COLO668 (cell line): ENCODE measurements at regions not wholly inside any gene's neighbourhood (a gene's known extent, or its start where the extent isn't known, plus 50 kb on each side); places are given as distances from the start of the nearest gene placed in this dataset.
"Not testable (repeated sequence)": the region's sequence is repeated elsewhere in the genome, so short reads cannot be mapped to it uniquely, and the experiment has no call there.

Experiments used
- DNase-seq: peaks from one replicate; lab custom pipeline; 2025; ENCODE audit not compliant: unreplicated experiment; lab: John Stamatoyannopoulos, UW

DNA sequence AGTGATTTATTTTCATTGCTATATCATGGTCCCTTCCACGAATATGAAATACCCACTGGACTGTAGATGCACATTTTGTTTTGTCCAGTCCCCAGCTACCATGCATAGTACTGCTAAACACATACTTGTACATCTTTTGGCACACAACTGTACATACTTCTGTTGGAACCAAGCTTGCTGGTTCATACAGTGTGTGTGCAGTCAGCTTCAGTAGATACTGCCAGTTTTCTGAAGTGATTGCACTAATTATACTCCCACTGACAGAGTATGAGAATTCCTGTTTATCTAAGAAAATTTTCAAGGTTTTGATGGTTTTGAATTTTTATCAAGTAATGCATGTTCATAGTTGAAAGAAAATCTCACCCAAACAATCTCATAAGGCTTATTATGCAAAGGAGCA lies 100.7 kb upstream of the LMCD1 start:
- DNase-seq = no peak

DNA sequence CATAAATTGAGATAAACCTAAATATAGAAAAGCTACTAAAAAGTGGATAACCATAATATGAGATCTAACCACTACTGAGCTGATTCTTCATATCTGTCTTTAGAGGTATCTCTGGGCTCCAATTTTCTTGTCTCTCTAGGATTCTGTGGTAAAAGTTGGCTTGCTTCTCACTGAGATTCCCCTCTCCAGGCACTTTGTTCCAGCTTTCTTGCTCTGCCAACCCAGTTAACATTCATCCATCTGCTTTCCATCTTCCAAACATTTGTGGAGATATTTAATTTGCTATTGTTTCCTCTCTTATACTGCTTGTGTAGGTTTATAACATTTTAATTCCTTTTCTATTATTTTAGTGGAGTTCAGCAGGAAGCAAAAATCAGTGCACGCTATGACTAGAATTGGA lies 97.6 kb upstream of the LMCD1 start:
- DNase-seq = no peak

DNA sequence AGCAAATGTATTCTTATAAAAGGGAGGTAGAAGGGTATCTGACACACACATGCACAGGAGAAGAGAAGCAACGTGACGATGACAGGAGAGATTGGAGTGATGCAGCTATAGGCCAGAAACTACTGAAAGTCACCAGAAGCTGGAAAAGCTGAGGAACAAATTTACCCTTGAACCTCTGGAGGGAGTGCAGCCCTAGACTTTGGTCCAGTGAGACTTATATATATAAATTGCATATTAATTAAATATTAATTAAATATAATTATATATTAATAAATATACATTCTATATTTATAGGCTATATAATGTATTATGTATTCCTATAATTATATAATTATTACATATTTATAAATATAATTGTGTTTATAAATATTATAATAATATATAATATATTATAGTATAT lies 96.5 kb upstream of the LMCD1 start:
- DNase-seq = no peak

DNA sequence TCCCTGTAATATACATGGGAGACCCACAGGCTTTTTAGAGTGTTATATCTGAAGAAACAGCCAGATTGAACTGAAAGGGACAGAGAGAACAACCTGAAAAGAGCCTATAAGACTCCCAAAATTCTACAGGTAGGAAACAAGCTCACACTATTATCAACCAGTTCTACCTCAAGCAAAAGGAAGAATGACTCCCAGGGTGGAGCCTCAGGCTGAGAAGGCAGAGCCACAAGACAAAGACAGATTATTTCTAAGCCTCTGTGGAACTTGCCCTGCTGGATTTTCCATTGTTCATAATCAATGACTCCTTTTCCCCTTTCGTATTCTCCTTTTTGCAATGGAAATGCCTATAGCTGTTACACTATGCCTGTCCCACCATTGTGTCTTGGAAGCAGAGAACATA lies 95.1 kb upstream of the LMCD1 start:
- DNase-seq = no peak

DNA sequence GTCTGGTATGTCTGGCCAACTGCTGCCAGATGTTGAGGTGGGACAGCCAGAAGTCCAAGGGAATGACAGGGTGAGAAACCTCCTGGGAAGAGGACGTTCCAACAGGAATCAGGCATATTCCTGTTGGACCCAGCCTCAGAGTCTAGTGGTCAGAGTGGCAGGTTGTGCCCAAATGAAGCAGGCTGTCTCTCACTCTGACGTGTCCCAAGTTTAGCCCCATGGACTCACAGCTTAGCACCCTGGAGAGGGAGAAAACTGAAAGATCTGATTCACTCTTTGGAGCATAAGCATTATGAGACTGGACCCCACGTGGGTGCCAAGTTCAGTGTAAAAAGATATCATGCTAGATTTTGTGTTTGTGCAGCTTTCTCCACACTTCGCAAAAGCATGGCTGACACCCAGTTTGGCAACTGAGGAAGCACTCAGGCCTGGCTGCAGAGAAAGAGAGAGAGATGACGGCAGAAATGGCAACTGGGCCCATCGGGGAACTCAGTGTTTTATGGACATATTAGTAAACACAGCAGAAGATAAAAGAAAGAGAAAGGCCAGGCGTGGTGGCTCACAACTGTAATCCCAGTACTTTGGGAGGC lies 88.2 kb upstream of the LMCD1 start:
- no peak for DNase-seq

DNA sequence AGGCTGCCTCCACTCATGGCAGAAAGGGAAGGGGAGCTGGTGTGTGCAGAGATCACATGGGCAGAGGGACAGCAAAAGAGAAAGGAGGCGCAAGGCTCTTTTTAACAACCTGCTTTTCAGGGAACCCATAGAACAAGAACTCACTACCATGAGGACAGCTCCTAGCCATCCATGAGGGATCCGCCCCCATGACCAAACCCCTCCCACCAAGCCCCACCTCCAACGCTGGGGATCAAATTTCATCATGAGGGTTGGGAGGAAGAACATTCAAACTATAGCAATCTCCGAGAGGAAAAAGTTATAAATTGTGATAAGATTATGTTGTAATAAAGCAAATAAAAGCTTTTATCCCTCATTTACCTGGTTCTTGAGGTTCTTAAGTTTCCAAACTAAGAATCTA lies 84.7 kb upstream of the LMCD1 start:
- no peak for DNase-seq

DNA sequence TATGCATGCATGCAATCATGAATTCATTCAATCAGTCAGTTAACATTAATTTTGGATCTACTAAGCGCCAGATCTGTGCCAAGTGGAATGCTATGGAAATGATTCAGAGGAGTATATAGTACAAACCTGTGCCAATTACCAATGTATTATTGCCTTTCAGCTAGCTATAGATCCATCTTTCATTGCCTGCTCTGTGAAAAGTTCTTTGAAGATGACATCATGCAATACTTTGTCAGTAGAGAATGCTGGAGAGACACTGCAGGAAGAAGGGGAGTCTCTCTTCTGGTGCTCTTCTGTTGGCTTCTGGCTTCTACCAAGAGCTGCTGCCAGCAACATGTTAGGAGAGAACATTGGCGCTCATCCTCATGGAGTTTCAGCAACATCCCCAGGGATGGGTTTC lies 81.0 kb upstream of the LMCD1 start:
- no peak for DNase-seq

DNA sequence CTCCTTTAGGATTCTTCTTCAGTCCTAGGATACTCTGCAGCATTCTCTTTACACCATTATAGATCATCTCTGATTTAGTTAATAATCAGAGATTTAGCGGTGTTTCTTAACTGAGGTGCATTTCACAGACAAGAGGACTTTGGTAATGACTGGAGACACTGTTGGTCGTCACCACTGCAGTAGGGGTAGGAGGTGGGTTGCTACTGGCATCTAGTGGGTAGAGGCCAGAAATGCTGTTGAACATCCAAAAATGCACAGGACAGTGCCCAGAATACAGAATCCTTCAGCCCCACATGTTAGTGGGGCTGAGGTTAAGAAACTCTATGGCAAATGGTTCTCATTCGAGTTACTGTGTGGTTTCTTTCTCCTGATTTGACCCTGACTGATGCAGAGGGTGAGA lies 80.4 kb upstream of the LMCD1 start:
- no peak for DNase-seq

DNA sequence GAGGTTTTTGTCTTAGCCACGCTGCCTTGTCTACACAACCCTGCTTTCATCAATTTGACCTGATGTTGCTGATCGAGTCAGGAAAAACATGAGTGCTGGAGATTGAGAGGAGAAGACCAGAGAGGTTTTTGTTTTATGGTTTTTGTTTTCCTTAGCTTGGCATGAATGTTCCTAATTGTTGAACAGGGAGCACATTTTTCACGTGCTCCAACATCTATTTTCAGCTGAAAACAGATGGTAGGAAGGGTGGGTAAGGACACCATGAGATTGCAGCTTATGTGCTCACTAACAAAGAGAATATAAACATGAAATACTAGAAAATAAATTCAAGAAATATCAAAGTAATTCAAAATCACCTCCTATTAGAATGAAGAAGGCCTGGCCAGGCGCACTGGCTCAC lies 79.9 kb upstream of the LMCD1 start:
- no peak for DNase-seq

DNA sequence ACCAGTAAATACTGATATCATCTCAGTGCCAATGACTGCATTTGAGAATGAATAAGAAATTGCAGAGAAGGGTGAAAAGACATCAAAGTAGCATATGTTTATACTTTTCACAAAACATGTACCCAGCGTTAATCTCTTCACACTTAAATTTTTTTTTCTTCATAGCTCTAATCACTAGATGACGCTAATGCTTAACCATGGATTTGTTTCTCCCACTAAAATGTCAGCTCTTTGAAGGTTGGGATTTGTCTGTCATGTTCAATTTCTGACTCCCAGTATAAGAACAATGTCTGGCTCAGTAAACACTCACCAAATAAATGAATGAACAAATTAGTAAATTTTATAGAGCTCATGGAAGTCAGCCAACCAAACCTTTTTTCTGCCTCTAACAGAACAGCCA lies 78.3 kb upstream of the LMCD1 start:
- DNase-seq = no peak

DNA sequence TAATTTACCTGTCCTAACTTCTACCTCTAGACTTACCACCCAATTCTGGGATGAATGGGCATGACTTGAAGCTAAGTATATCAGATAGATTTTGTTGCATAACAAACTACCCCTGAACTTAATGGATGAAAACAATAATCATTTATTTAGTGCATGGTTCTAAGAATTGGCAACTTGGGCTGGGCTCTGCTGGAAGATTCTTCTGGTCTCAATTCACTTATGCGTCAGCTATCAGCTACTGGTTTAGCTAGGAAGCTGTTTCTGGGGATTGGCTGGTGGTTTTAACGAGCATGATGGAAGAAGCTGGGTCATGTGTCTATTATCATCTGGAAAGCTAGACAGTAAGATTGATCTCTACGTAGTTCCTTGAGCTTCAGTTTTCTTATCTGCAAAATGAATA lies 77.3 kb upstream of the LMCD1 start:
- DNase-seq = no peak

DNA sequence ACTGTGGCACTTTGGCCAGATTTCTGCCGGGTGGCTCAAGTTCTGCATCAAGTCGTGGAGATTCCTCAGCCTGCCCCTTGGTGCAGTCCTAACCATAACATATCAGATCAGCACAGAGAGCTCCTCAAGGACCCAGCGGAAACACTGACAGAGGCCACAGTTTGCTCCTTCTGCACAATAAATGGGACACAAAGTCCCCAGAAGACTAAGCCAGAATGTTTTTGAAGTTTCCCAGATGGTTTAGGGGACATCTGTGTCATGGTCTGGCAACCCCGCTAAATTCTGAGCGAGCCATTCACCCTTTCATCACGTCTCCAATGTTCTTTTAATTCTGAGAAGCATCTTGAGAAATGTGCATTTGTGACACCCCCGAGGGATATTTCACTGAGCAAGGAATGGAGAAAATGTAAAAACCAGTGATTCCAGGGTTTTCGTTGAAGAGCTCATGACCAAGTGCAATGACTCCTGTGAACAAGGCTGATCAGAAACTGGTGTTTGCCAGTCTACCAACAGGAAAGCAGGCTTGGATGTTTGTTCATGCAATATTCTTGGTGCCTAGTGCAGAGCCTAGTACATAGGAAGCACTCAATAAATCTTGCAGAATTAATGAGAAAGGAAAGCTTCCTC lies 64.8 kb upstream of the LMCD1 start:
- no peak for DNase-seq

DNA sequence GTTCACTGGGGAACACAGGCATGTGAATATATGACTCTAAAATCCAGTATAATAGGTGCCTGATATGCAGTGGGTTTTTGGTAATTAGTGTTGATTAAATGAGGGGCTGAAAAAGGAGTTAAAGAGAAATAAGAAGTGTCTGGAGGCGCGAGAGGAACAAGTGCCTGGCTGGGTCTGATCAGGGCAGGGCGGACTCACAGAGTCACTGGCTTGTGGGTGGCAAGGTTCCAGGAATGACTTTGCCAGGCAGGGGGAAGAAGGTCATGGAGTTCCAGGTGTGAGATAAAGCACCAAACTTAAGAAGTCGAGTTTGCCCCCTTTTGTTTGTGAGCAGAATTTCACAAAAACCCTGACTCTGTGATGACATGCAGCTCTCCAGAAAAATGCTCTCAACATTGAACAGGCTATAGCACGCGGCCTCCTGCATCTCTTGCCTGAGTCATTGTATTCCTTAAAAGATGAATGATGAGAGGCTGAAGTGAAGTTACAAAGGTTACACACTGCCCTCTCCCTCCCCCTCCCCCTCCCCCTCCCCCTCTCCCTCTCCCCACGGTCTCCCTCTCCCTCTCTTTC lies 63.0 kb upstream of the LMCD1 start:
- DNase-seq = no peak

DNA sequence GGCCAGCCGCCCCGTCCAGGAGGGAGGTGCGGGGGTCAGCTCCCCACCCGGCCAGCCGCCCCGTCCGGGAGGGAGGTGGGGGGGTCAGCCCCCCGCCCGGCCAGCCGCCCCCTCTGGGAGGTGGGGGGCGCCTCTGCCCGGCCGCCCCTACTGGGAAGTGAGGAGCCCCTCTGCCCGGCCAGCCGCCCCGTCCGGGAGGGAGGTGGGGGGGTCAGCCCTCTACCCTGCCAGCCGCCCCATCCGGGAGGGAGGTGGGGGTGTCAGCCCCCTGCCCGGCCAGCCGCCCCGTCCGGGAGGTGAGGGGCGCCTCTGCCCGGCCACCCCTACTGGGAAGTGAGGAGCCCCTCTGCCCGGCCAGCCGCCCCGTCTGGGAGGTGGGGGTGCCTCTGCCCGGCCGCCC lies 61.5 kb upstream of the LMCD1 start:
- not testable (repeated sequence) for DNase-seq

DNA sequence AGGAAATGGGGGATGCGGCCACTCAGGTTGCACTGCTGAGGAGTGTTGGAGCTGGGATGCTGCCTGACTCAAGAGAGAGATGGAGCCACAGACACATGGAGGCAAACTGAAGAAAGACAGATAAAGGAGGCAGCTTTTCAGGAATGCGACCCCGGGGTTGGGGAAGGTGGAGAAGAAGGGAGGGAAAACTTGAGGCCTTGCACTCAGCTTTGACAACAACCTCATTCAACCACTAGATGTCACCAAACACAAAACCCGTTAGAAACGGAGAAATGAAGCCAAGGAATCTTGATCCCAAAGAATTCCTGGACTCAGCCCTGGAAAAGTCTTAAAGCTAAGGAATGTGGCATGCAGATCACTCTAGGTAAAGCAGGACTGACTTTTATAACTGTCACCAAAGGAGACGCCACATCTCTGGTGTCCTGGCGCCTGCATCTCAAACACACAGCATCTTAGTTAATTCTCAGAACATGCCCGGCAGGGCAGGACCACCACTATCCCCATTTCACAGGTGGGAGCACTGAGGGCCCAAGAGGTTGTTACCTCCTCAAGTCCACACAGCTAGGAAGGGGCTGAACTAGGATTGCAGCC lies 59.6 kb upstream of the LMCD1 start:
- peak; percentile 2 for DNase-seq

DNA sequence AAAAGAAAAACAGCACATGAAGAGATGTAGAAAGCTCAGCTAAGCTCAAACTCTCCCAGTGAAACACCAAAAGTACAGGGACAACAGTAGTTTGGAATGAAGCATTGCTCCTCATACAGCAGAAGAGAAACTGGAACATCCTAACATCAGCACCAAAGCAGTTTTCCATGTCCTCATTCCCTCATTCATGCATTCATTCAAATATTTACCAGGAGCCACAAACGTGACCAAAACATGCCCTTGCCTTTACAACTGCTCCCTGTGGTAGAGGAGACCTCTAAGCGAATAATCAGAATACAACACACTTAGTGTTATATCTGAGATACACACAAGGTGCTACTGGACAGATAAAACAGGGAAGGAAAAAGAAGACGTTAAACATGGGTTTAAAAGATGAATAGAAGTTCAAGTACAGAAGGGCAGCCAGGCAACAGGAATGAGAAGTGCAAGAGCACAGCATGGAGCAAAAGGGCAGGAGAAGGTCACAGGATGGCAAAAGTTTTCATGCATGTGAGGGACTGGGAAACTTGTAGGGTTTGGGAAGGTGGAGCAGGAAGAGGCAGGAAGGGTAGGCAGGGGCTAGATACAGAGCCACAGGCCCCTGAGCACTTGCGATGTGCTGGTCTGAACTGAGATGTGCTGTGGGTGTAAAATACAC lies 58.5 kb upstream of the LMCD1 start:
- no peak for DNase-seq

DNA sequence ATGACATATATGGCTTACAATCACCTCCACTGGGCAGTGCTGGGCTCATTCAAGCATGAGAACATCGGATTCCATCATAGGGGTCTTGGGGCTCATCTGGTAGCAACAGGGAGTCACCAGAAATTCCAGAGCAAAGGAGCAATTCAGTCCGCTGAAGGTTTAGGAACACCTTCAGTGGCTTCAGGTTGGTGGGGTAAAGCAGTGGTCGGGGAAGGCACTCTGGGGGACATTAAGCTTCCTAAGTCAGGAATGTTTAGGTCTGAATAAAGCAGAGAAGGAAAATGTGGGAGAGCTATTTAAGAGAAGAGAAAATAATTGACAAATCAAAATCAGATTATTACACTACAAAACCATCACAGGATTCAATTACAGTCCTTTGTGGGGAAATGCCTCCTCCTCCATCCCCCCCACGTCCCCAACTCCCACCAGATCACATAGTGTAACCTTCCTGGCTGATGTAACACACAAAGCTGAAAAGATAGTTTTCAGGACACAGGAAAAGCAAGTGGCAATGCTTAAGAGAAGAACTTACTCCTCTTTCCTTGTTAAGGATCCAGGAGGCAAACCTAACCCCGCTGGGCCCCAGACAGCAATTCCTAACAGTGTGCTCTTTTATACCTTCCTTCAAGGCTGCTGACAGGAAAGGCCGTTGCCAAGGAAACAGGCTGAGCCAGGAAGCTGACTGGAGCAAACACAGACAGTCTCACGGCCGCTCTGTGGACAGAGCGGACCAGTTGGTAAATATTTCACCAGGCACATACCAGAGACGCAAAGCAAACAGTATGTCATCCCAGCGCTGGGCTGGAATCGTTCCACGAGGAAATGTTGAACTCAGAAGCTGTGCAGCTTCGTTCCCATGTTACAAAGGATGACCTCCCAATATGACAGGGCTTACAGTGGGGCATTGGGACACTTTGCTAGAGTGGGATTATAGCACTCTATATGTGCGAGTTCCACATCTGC lies 57.5 kb upstream of the LMCD1 start:
- DNase-seq = peak; percentile 88

DNA sequence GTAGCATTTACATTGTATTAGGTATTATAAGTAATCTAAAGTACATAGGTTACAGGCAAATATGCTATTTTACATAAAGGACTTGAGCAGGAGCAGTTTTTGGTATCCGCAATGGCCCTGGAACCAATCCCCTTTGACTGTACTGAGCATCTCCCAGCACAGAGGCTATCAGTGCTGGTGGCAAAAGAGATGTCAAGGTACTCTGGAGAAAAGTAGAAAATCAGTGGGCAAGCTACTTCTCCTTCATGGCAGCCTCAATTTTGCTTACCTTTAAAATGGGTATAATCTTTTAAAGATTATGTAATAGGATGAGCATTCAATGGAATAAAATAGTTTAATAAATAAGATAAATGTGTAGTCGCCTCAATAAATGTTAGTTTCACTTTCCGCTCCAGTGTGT lies 56.7 kb upstream of the LMCD1 start:
- DNase-seq = no peak

DNA sequence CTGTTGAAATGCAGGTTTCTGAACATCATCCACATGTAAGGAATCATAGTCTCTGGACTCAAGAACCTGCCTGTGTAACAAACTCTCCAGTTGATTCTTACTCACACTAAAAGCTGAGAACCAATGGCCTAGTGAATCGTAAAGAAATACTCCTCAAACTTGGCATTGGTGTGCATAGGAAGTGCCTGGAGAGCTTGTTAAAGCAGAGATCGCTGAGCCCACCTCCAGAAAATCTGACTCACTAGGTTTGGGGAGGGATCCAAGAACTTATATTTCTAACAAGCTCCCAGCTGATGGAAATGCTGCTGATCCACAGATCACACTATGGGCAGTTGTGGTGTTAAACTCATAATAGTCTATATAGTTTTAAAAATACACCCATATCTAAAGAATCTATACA lies 55.8 kb upstream of the LMCD1 start:
- DNase-seq = no peak

DNA sequence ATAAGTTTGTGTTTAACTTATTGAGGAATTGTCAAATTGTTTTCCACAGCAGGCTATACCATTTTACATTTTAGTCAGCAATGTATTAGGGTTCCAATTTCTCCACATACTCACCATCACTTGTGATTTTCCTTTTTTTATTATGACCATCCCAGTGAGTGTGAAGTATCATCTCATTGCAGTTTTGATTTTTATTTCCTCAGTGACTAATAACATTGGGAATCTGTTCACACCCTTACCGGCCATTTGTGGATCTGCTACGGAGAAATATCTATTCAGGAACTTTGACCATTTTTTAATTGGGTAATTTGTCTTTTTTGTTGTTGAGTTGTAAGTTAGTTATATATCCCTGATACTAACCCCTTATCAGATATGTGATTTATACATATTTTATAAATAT lies 54.8 kb upstream of the LMCD1 start:
- no peak for DNase-seq

DNA sequence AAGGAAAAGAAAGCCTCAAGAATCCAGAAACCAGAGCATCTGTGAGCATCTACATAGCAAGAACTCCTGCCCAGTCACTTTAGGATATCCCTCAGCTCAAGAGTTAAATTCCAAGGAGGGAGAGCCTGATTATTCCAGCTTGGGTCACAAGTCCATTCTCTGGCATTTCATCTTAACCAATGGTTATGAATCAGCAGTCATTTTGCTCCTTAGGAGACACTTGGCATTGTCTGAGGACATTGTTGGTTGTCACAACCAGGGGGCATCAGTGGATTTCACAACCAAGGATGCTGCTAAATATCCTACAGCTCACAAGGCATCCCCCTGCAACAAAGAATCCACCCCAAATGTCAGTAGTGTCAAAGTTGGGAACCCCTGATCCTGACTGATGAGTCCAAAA lies 51.0 kb upstream of the LMCD1 start:
- DNase-seq = no peak
